Mucosa of rectum (tissue), 2 donors: ENCODE measurements at regions not wholly inside any gene's neighbourhood (a gene's known extent, or its start where the extent isn't known, plus 50 kb on each side); places are given as distances from the start of the nearest gene placed in this dataset.
A peak's percentile ranks its signal among the peaks of the same experiment; 100 is the strongest.
"Not testable (repeated sequence)": the region's sequence is repeated elsewhere in the genome, so short reads cannot be mapped to it uniquely, and the experiment has no call there.

Source experiments
- H3K27ac ChIP-seq, 2 donors: one replicate each; pipeline ENCODE4 v1.7.0; 2013; ENCODE audit warnings: inconsistent platforms in 2 of 2, low read depth in 2 of 2, low read length in 2 of 2
- H3K27me3 ChIP-seq, 2 donors: one replicate each; pipeline ENCODE4 v1.7.0; 2013; ENCODE audit warnings: low read length in 2 of 2; ENCODE audit not compliant: control insufficient read depth in 2 of 2, insufficient read depth in 2 of 2
- H3K36me3 ChIP-seq, 2 donors: one replicate each; pipeline ENCODE4 v1.7.0; 2013; ENCODE audit warnings: low read length in 2 of 2; ENCODE audit not compliant: control insufficient read depth in 2 of 2, insufficient read depth in 2 of 2
- H3K4me1 ChIP-seq, 2 donors: one replicate each; pipeline ENCODE4 v1.7.0; 2013; ENCODE audit warnings: low read length in 2 of 2, mild to moderate bottlenecking in 1 of 2; ENCODE audit not compliant: control insufficient read depth in 2 of 2, insufficient read depth in 2 of 2
- H3K4me3 ChIP-seq, 2 donors: one replicate each; pipeline ENCODE4 v1.7.0; 2013; ENCODE audit warnings: low read length in 2 of 2
- H3K9ac ChIP-seq, 2 donors: one replicate each; pipeline ENCODE4 v1.7.0; 2013; ENCODE audit warnings: low read length in 2 of 2, low read depth in 1 of 2, mild to moderate bottlenecking in 1 of 2
- H3K9me3 ChIP-seq, 2 donors: one replicate each; pipeline ENCODE4 v1.7.0; 2013; ENCODE audit warnings: low read length in 2 of 2; ENCODE audit not compliant: control insufficient read depth in 2 of 2
- donor health status: healthy.
- donor health status: Normal muscosa, but diverticular disease.

- Histone ChIP-seq H3K36me3 (no peaks in the 10 kb centered on the region), H3K4me1 (peaks cover 4 to 14% of the 10 kb centered on the region in 2 donors), H3K4me3 (no peak overlapping the region), H3K9me3 (no peaks in the 10 kb centered on the region), H3K27ac (peak overlapping the region in 1 of 2 donors; percentile 50), H3K27me3 (no peaks in the 10 kb centered on the region), H3K9ac (no peak overlapping the region)
Measured at GRCh38 chr10:31132681-31133244, 101.1 kb upstream of the ZNF438 start.

GRCh38 chr10:31133251-31133791 is 101.7 kb upstream of the ZNF438 start:
- no peaks in the 10 kb centered on the region for H3K27me3 ChIP-seq
- H3K27ac ChIP-seq = peak overlapping the region; percentile 25 to 50
- H3K9ac ChIP-seq = peak overlapping the region in 1 of 2 donors; percentile 63
- peak overlapping the region in 1 of 2 donors; percentile 53 for H3K4me3 ChIP-seq
- no peaks in the 10 kb centered on the region for H3K9me3 ChIP-seq
- peaks cover 4 to 14% of the 10 kb centered on the region in 2 donors for H3K4me1 ChIP-seq
- H3K36me3 ChIP-seq = no peaks in the 10 kb centered on the region

DNA sequence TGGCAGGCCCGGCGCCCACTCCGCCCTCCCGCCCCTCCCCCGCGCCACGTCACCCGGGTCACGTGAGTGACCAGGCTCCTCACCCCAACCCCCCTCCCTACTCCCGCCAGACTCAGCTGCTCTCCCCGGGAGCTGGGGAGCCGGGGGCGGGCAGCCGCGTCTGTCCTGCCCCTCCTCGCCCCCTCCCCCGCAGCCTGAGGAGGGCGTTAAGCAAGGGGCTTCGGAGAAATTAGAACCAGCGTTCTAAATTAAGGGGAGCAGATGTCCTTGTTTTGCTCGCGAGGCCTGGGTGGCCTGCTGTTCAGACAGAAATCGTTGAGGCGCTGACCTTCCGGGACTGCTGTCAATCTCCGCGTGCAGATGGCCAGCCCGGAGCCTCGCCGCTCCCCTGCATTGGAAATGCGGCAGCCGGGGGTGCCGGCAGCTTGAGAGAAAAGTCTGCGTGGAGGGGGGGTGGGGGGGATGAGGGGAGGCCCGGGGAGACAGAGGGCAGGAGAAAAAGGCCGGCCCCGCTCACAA is 102.2 kb upstream of the ZNF438 start:
- peak overlapping the region; percentile 78 to 81 for H3K27ac ChIP-seq
- peaks cover 4 to 14% of the 10 kb centered on the region in 2 donors for H3K4me1 ChIP-seq
- peak overlapping the region; percentile 54 to 63 for H3K9ac ChIP-seq
- H3K27me3 ChIP-seq = no peaks in the 10 kb centered on the region
- peak overlapping the region; percentile 52 to 71 for H3K4me3 ChIP-seq
- H3K9me3 ChIP-seq = no peaks in the 10 kb centered on the region
- H3K36me3 ChIP-seq = no peaks in the 10 kb centered on the region

DNA sequence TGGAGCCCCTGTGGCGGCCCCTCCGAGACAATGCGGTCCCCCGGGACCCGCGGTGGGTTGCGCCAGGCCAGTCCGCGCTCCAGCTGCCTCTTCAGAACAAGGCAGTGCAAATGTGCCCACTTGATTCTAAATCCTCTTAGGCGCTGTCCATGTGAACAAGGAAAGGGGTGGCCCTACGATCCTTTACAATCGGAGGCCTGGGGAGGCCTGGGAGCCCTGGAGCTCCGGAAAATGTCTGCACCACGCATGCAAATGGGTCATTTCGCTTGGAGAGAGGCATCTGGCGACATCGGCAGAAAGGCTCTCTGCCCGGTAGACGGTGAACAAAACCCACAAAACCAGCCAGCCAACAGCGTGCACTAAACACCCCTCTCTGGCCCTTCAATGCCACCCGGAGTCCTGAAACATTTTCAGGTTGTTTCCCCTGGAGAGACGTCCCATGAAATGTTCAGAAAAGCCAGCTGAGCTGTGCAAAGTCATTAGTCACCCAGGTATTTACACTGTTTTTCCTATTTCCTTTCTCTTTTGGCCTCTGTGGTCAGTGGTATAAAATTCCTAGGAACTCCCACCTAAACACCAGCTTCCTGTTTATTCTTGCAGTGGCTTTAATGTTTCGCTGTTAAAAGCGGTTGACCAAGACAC is 102.8 kb upstream of the ZNF438 start:
- H3K9me3 ChIP-seq = no peaks in the 10 kb centered on the region
- H3K27me3 ChIP-seq = no peaks in the 10 kb centered on the region
- peaks cover 4 to 14% of the 10 kb centered on the region in 2 donors for H3K4me1 ChIP-seq
- H3K4me3 ChIP-seq = peak overlapping the region; percentile 37 to 60
- no peaks in the 10 kb centered on the region for H3K36me3 ChIP-seq
- peak overlapping the region; percentile 55 to 78 for H3K27ac ChIP-seq
- H3K9ac ChIP-seq = peak overlapping the region; percentile 52 to 63

GRCh38 chr10:31135171-31135570 is 103.5 kb upstream of the ZNF438 start:
- H3K9ac ChIP-seq = no peak overlapping the region

DNA sequence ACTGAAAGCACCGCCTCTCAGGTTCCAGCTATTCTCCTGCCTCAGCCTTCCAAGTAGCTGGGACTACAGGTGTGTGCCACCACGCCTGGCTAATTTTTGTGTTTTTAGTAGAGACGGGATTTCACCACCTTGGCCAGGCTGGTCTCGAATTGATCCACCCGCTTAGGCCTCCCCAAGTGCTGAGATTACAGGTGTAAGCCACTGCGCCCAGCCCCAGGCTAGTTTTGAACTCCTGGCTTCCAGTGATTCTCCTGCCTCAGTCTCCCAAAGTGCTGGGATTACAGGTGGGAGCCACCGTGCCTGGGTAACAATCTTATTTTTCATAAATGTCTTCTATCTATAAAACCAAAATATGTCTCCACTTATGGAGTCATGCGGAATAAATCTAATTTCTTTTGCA is 104.1 kb upstream of the ZNF438 start:
- H3K9me3 ChIP-seq, H3K27me3 ChIP-seq, H3K4me3 ChIP-seq, H3K9ac ChIP-seq, H3K27ac ChIP-seq, H3K36me3 ChIP-seq: not testable (repeated sequence)
- H3K4me1 ChIP-seq = peaks cover 4 to 14% of the 10 kb centered on the region in 2 donors

More at GRCh38 chr10:31135171-31135570, 103.5 kb upstream of the ZNF438 start:
- Histone ChIP-seq H3K27ac (no peak overlapping the region), H3K4me1 (peaks cover 4 to 14% of the 10 kb centered on the region in 2 donors), H3K9me3 (no peaks in the 10 kb centered on the region), H3K36me3 (no peaks in the 10 kb centered on the region), H3K27me3 (no peaks in the 10 kb centered on the region), H3K4me3 (no peak overlapping the region)

DNA sequence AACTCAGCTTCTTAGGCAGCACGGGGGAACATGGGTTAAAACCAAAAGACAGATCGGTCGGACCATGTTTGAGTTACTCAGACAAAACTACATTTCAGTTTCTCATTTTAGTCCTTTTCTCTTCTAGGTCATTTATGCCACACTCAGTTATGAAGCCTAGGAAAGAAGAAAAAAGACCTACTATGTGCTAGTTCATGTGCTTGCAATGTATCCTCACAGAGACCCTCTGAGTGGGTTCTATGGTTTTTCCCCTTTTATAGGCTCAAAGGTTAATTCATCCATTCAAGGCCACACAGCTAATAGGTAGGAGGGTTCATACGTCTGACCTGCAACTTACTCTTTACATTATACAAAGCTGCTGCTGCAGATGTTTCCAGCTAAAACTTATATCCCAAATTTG is 104.7 kb upstream of the ZNF438 start:
- peaks cover 4 to 14% of the 10 kb centered on the region in 2 donors for H3K4me1 ChIP-seq
- H3K27ac ChIP-seq = no peak overlapping the region
- H3K9me3 ChIP-seq = no peaks in the 10 kb centered on the region
- H3K4me3 ChIP-seq = no peak overlapping the region
- no peaks in the 10 kb centered on the region for H3K36me3 ChIP-seq
- no peaks in the 10 kb centered on the region for H3K27me3 ChIP-seq
- H3K9ac ChIP-seq = no peak overlapping the region

GRCh38 chr10:31136930-31137885 is 105.5 kb upstream of the ZNF438 start:
- no peaks in the 10 kb centered on the region for H3K27me3 ChIP-seq
- H3K27ac ChIP-seq = no peak overlapping the region
- peaks cover 4 to 14% of the 10 kb centered on the region in 2 donors for H3K4me1 ChIP-seq
- H3K9ac ChIP-seq = no peak overlapping the region
- H3K36me3 ChIP-seq = no peaks in the 10 kb centered on the region
- H3K4me3 ChIP-seq = no peak overlapping the region
- no peaks in the 10 kb centered on the region for H3K9me3 ChIP-seq

- no peaks in the 10 kb centered on the region for H3K9me3 ChIP-seq
- H3K36me3 ChIP-seq = no peaks in the 10 kb centered on the region
- H3K4me3 ChIP-seq = no peak overlapping the region
- H3K4me1 ChIP-seq = peaks cover 4 to 14% of the 10 kb centered on the region in 2 donors
- H3K27ac ChIP-seq = no peak overlapping the region
- H3K27me3 ChIP-seq = no peaks in the 10 kb centered on the region
- H3K9ac ChIP-seq = no peak overlapping the region
Measured at GRCh38 chr10:31138026-31138553, 106.4 kb upstream of the ZNF438 start.
